GM19328 (cell line): ENCODE measurements at regions not wholly inside any gene's neighbourhood (a gene's known extent, or its start where the extent isn't known, plus 50 kb on each side); places are given as distances from the start of the nearest gene placed in this dataset.

ENCODE experiments used
- ATAC-seq: cut with Tn5 transposase; IDR thresholded peaks from one replicate; pipeline ENCODE4 v1.9.1; 2021; ENCODE audit warnings: mild to moderate bottlenecking, moderate library complexity; ENCODE audit not compliant: unreplicated experiment

- ATAC-seq, result no peak
These were observed 78.0 kb downstream of the ZIC5 start for GRCh38 chr13:99893567-99893966.

GRCh38 chr13:99892866-99893504 is 78.6 kb downstream of the ZIC5 start:
- ATAC-seq, result no peak

- no peak for ATAC-seq
These were observed 79.4 kb downstream of the ZIC5 start for GRCh38 chr13:99892196-99892613.

GRCh38 chr13:99886706-99887105 is 84.9 kb downstream of the ZIC5 start:
- no peak for ATAC-seq

- ATAC-seq, result no peak
These were observed 86.7 kb downstream of the ZIC5 start for GRCh38 chr13:99884913-99885312.

- no peak for ATAC-seq
These were observed 87.8 kb downstream of the ZIC5 start for GRCh38 chr13:99883805-99884204.

- no peak for ATAC-seq
These were observed 92.5 kb downstream of the ZIC5 start for GRCh38 chr13:99878921-99879610.

GRCh38 chr13:99876651-99877050 is 94.9 kb downstream of the ZIC5 start:
- no peak for ATAC-seq

GRCh38 chr13:99875391-99875790 is 96.2 kb downstream of the ZIC5 start:
- ATAC-seq, result no peak

GRCh38 chr13:99873832-99874430 is 97.6 kb downstream of the ZIC5 start:
- ATAC-seq, result no peak

GRCh38 chr13:99873141-99873540 is 98.4 kb downstream of the ZIC5 start:
- ATAC-seq, result no peak

GRCh38 chr13:99871249-99871898 is 100.2 kb downstream of the ZIC5 start:
- ATAC-seq, result no peak

GRCh38 chr13:99870541-99870940 is 101.0 kb downstream of the ZIC5 start:
- no peak for ATAC-seq

- ATAC-seq, result no peak
These were observed 101.7 kb downstream of the ZIC5 start for GRCh38 chr13:99869830-99870229.

GRCh38 chr13:99868767-99869166 is 102.8 kb downstream of the ZIC5 start:
- no peak for ATAC-seq

GRCh38 chr13:99867535-99868257 is 103.9 kb downstream of the ZIC5 start:
- ATAC-seq, result no peak

- ATAC-seq, result no peak
These were observed 104.8 kb downstream of the ZIC5 start for GRCh38 chr13:99866781-99867180.

GRCh38 chr13:99865420-99865930 is 106.1 kb downstream of the ZIC5 start:
- ATAC-seq, result no peak

GRCh38 chr13:99864627-99864990 is 107.0 kb downstream of the ZIC5 start:
- no peak for ATAC-seq

- no peak for ATAC-seq
These were observed 107.6 kb downstream of the ZIC5 start for GRCh38 chr13:99863789-99864626.
